Lower leg skin (tissue), 3 donors: ENCODE measurements at regions not wholly inside any gene's neighbourhood (a gene's known extent, or its start where the extent isn't known, plus 50 kb on each side); places are given as distances from the start of the nearest gene placed in this dataset.

Experiments
- POLR2A ChIP-seq, 2 donors: fragments of 450-650 bp; IDR thresholded peaks; one replicate each; pipeline ENCODE4 v1.6.1; 2016 to 2017; ENCODE audit warnings: antibody characterized with exemption in 2 of 2, mild to moderate bottlenecking in 1 of 2, moderate library complexity in 1 of 2
- TF ChIP-seq, protein P1 (sequence below), 3 donors: fragments of 450-650 bp; IDR thresholded peaks; one replicate each; pipeline ENCODE4 v1.5.1; 2016; ENCODE audit warnings: antibody characterized with exemption in 3 of 3, mild to moderate bottlenecking in 3 of 3, moderate library complexity in 2 of 3

DNA sequence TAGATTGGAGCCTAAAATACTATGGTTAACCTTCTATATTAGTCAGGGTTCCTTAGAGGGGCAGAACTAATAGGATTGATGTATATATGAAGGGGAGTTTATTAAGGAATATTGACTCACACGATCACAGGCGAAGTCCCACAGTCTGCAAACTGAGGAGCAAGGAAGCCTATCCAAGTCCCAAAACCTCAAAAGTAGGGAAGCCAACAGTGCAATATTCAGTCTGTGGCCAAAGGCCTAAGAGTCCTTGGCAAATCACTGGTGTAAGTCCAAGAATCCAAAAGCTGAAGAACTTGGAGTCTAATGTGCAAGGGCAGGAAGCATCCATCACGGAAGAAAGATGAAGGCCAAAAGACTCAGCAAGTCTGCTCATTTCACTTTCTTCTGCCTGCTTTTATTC, 133.5 kb upstream of the ADGRF1 start:
- TF ChIP-seq, protein P1, sequence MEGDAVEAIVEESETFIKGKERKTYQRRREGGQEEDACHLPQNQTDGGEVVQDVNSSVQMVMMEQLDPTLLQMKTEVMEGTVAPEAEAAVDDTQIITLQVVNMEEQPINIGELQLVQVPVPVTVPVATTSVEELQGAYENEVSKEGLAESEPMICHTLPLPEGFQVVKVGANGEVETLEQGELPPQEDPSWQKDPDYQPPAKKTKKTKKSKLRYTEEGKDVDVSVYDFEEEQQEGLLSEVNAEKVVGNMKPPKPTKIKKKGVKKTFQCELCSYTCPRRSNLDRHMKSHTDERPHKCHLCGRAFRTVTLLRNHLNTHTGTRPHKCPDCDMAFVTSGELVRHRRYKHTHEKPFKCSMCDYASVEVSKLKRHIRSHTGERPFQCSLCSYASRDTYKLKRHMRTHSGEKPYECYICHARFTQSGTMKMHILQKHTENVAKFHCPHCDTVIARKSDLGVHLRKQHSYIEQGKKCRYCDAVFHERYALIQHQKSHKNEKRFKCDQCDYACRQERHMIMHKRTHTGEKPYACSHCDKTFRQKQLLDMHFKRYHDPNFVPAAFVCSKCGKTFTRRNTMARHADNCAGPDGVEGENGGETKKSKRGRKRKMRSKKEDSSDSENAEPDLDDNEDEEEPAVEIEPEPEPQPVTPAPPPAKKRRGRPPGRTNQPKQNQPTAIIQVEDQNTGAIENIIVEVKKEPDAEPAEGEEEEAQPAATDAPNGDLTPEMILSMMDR (IDR thresholded peaks at IDR 0.05): no peak
- TF ChIP-seq POLR2A (IDR thresholded peaks at IDR 0.05): no peak
